ENCODE measurements at regions not wholly inside any gene's neighbourhood (a gene's known extent, or its start where the extent isn't known, plus 50 kb on each side); places are given as distances from the start of the nearest gene placed in this dataset.

DNA sequence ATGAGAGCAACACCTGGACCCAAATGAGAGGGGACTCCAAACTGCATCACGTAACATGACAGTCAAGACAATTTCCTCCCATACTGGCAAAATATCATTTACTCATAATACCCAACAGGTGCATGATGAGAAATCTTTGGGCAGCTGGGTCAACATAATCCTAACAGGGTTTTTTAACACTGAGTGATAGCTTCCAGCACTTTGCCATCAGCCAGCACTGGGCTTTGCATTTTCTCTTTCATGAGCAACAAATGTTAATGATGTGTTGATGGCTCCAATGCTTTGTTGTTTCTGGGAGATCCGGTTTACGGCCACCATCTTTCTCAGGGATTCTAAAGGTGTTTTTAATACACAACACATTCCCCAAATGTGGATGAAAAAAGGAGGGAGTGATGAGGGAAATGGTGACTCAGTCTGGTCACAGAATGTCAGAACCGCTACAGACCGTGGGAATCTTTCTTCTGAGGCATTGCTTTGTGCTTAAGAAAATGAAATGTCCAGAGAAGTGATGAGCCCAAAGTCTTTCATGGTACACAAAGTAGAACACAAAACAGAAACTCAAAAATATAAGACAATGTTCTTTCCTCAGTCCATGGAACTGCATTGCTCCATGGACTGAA, 705.7 kb upstream of the IGFBP3 start:
- H3K9me3 ChIP-seq: no peaks in the 10 kb centered on the region
- TF ChIP-seq, protein P1, sequence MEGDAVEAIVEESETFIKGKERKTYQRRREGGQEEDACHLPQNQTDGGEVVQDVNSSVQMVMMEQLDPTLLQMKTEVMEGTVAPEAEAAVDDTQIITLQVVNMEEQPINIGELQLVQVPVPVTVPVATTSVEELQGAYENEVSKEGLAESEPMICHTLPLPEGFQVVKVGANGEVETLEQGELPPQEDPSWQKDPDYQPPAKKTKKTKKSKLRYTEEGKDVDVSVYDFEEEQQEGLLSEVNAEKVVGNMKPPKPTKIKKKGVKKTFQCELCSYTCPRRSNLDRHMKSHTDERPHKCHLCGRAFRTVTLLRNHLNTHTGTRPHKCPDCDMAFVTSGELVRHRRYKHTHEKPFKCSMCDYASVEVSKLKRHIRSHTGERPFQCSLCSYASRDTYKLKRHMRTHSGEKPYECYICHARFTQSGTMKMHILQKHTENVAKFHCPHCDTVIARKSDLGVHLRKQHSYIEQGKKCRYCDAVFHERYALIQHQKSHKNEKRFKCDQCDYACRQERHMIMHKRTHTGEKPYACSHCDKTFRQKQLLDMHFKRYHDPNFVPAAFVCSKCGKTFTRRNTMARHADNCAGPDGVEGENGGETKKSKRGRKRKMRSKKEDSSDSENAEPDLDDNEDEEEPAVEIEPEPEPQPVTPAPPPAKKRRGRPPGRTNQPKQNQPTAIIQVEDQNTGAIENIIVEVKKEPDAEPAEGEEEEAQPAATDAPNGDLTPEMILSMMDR (IDR thresholded peaks at IDR 0.05): no peak
- no peak for TF ChIP-seq POLR2A (IDR thresholded peaks at IDR 0.05)
- intact Hi-C loops (cut with DNase I; ENCODE audit: low total_unique reads): no loop called here
- 91 to 92% methylated on average over 5 of the region's 5 CpGs for WGBS, 2 donors
- no peak overlapping the region for H3K27ac ChIP-seq
- no peak overlapping the region for H3K4me3 ChIP-seq
- H3K36me3 ChIP-seq (ENCODE audit: low read depth, missing control alignments): no peaks in the 10 kb centered on the region
- no peaks in the 10 kb centered on the region for H3K27me3 ChIP-seq
- no peaks in the 10 kb centered on the region for H3K4me1 ChIP-seq
- no peak for DNase-seq

- Histone ChIP-seq H3K4me1 (no peaks in the 10 kb centered on the region), H3K27ac (no peak overlapping the region), H3K4me3 (no peak overlapping the region), H3K9me3 (no peaks in the 10 kb centered on the region), H3K36me3 (ENCODE audit: low read depth, missing control alignments) (no peaks in the 10 kb centered on the region), H3K27me3 (no peaks in the 10 kb centered on the region)
- intact Hi-C loops (cut with DNase I; ENCODE audit: low total_unique reads): no loop called here
- 80 to 83% methylated on average over 4 of the region's 4 CpGs for WGBS, 2 donors
- TF ChIP-seq, protein P1 (IDR thresholded peaks at IDR 0.05): no peak
- no peak for TF ChIP-seq POLR2A (IDR thresholded peaks at IDR 0.05)
- DNase-seq: no peak
These were observed 705.2 kb upstream of the IGFBP3 start for GRCh38 chr7:46626261-46626660.

DNA sequence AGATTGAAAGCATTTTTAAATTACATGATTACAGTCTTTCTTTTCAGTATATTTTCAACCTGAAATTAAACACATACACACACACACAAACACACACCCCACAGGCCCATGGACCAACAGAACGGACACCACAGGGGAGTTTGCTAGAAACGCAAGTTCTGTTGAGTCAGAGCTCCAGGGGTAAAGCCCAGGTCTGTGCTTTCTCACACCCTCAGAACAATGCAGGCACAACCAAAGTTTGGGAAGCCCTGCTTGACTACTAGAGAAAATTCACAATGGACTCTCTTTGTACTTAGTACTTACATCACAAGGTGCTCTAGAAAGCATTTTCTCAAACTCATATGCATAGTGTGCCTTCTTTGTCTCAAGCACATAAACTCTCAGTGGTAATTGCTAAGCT, 704.0 kb upstream of the IGFBP3 start:
- DNase-seq: no peak
- Histone ChIP-seq H3K9me3 (no peaks in the 10 kb centered on the region), H3K4me1 (no peaks in the 10 kb centered on the region), H3K27ac (no peak overlapping the region), H3K27me3 (no peaks in the 10 kb centered on the region), H3K36me3 (ENCODE audit: low read depth, missing control alignments) (no peaks in the 10 kb centered on the region), H3K4me3 (no peak overlapping the region)
- WGBS, 2 donors: 47 to 97% methylated on average over 2 of the region's 2 CpGs
- intact Hi-C loops (cut with DNase I; ENCODE audit: low total_unique reads): no loop called here
- TF ChIP-seq, protein P1 (IDR thresholded peaks at IDR 0.05): no peak
- TF ChIP-seq POLR2A (IDR thresholded peaks at IDR 0.05): no peak

DNA sequence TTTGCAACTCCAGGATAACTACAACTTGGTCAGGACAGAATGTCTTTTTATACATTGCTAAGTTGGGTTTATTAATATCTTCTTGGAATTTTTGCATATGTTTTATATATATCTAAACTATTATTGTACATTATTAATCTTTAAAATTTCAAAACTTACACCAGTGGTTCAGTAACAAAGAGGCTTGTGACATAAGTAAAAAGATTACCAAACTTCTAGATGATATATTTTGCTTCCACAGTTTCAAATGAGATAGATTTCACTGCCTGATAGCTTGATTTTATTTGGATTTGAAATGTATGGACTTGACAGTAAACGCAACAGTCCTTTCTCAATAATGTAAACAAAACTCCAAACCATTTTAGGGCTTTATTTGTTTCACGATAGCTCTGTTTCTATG, 701.2 kb upstream of the IGFBP3 start:
- no peaks in the 10 kb centered on the region for H3K9me3 ChIP-seq
- no peak for DNase-seq

More for the DNA sequence above, 701.2 kb upstream of the IGFBP3 start:
- no peaks in the 10 kb centered on the region for H3K27me3 ChIP-seq
- no peaks in the 10 kb centered on the region for H3K4me1 ChIP-seq
- intact Hi-C loops (cut with DNase I; ENCODE audit: low total_unique reads): no loop called here
- H3K27ac ChIP-seq: no peak overlapping the region
- no peak overlapping the region for H3K4me3 ChIP-seq
- H3K36me3 ChIP-seq (ENCODE audit: low read depth, missing control alignments): no peaks in the 10 kb centered on the region
- TF ChIP-seq, protein P1 (IDR thresholded peaks at IDR 0.05): no peak
- no peak for TF ChIP-seq POLR2A (IDR thresholded peaks at IDR 0.05)
- WGBS, 2 donors: 88 to 91% methylated on average over 2 of the region's 2 CpGs
